Mesendoderm (in vitro differentiated cells): ENCODE measurements at regions not wholly inside any gene's neighbourhood (a gene's known extent, or its start where the extent isn't known, plus 50 kb on each side); places are given as distances from the start of the nearest gene placed in this dataset.
A peak's percentile ranks its signal among the peaks of the same experiment; 100 is the strongest.

ENCODE experiments used
- DNase-seq: peaks from one replicate; pipeline ENCODE4 v3.0.0; 2013
- H2AK5ac ChIP-seq: 2 replicates; pipeline ENCODE4 v1.6.1; 2013; ENCODE audit warnings: low read length, inconsistent platforms
- H2BK120ac ChIP-seq: 2 replicates; pipeline ENCODE4 v1.6.1; 2013; ENCODE audit warnings: low read depth, mild to moderate bottlenecking, low read length, moderate library complexity, mixed read lengths
- H2BK15ac ChIP-seq: replicated peaks from 2 replicates; pipeline ENCODE4 v1.6.1; 2013; ENCODE audit warnings: low read depth, mild to moderate bottlenecking, moderate library complexity
- H2BK5ac ChIP-seq: 2 replicates; pipeline ENCODE4 v1.6.1; 2013; ENCODE audit warnings: low read length, inconsistent platforms
- H3K18ac ChIP-seq: 2 replicates; pipeline ENCODE4 v1.6.1; 2013; ENCODE audit warnings: mild to moderate bottlenecking, low read length, mixed read lengths
- H3K23ac ChIP-seq: one replicate; pipeline ENCODE4 v1.6.1; 2013; ENCODE audit warnings: low read length
- H3K27ac ChIP-seq: 2 replicates; pipeline ENCODE4 v1.5.1; 2013; ENCODE audit warnings: low read depth, mild to moderate bottlenecking, inconsistent platforms, low read length, moderate library complexity
- H3K27me3 ChIP-seq: 2 replicates; pipeline ENCODE4 v1.6.1; 2013; ENCODE audit warnings: low read length, control low read depth, mild to moderate bottlenecking, inconsistent platforms; ENCODE audit not compliant: insufficient read depth, poor library complexity
- H3K36me3 ChIP-seq: 2 replicates; pipeline ENCODE4 v1.6.1; 2013; ENCODE audit warnings: low read length, inconsistent platforms; ENCODE audit not compliant: control insufficient read depth, insufficient read depth
- H3K4ac ChIP-seq: one replicate; pipeline ENCODE4 v1.6.1; 2013; ENCODE audit warnings: low read depth, mild to moderate bottlenecking, low read length, moderate library complexity
- H3K4me1 ChIP-seq: 2 replicates; pipeline ENCODE4 v1.6.1; 2013; ENCODE audit warnings: low read depth, low read length, inconsistent platforms; ENCODE audit not compliant: control insufficient read depth
- H3K4me2 ChIP-seq: 2 replicates; pipeline ENCODE4 v1.6.1; 2013; ENCODE audit warnings: low read length
- H3K4me3 ChIP-seq: 2 replicates; pipeline ENCODE4 v1.5.1; 2013; ENCODE audit warnings: mild to moderate bottlenecking, low read length
- H3K56ac ChIP-seq: one replicate; pipeline ENCODE4 v1.6.1; 2013; ENCODE audit warnings: low read length
- H3K79me1 ChIP-seq: 2 replicates; pipeline ENCODE4 v1.6.1; 2013; ENCODE audit warnings: low read length, inconsistent platforms
- H3K79me2 ChIP-seq: 2 replicates; pipeline ENCODE4 v1.6.1; 2013; ENCODE audit warnings: mild to moderate bottlenecking, low read length; ENCODE audit not compliant: control insufficient read depth, insufficient read depth
- H3K9ac ChIP-seq: 2 replicates; pipeline ENCODE4 v1.6.1; 2013; ENCODE audit warnings: low read length, inconsistent platforms
- H4K5ac ChIP-seq: one replicate; pipeline ENCODE4 v1.6.1; 2013; ENCODE audit warnings: low read length
- H4K8ac ChIP-seq: one replicate; pipeline ENCODE4 v1.6.1; 2013; ENCODE audit warnings: low read depth, mild to moderate bottlenecking, control low read depth, low read length, moderate library complexity
- WGBS: extraction: QIAGEN DNeasy Blood & Tissue Kit; methylation state at CpG from one replicate; pipeline ENCODE4 v1.1.7; 2013; ENCODE audit warnings: low lambda C conversion rate, missing lambda C conversion rate; ENCODE audit not compliant: insufficient coverage; ENCODE audit errors: extremely low coverage; 5-methylcytosine and 5-hydroxymethylcytosine counted together

GRCh38 chr4:43411226-43411625 lies 518.7 kb downstream of the GRXCR1 start:
- H3K36me3 ChIP-seq: no peaks in the 10 kb centered on the region
- no peak overlapping the region for H3K18ac ChIP-seq
- H2AK5ac ChIP-seq: no peak overlapping the region
- H3K4me3 ChIP-seq: no peak overlapping the region
- H2BK120ac ChIP-seq: no peak overlapping the region
- H3K79me1 ChIP-seq: no peaks in the 10 kb centered on the region
- H3K27ac ChIP-seq: no peak overlapping the region
- H3K9ac ChIP-seq: no peak overlapping the region
- no peak overlapping the region for H3K4me2 ChIP-seq
- H3K23ac ChIP-seq: no peak overlapping the region
- H4K5ac ChIP-seq: no peak overlapping the region
- no peaks in the 10 kb centered on the region for H3K79me2 ChIP-seq
- H3K4me1 ChIP-seq: no peaks in the 10 kb centered on the region
- H3K56ac ChIP-seq: no peak overlapping the region
- no peak overlapping the region for H2BK15ac ChIP-seq
- no peak for DNase-seq
- H3K4ac ChIP-seq: no peak overlapping the region
- no peak overlapping the region for H2BK5ac ChIP-seq
- H4K8ac ChIP-seq: no peak overlapping the region
- no peaks in the 10 kb centered on the region for H3K27me3 ChIP-seq

DNA sequence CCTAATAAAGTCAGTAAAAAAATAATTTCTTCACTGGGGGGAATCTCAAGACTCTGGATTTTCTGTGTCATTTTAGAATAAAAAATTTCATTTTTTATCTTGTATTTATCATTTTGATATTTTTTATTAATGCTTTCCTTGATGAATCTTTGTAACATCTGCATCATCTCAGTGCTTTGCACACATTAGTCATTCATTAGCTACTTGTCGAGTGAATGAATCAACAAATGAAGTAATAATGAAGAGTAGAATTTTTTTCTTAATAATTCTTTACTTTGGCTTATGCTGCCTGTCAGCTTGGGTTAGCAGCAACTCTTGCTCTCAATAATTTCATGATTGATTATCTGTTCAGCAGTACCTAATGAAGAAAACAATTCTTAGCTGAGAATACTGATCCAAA lies 530.8 kb downstream of the GRXCR1 start:
- H3K18ac ChIP-seq: no peak overlapping the region
- H2BK5ac ChIP-seq: no peak overlapping the region
- no peaks in the 10 kb centered on the region for H3K4me1 ChIP-seq
- no peak overlapping the region for H4K5ac ChIP-seq
- no peaks in the 10 kb centered on the region for H3K79me2 ChIP-seq
- H3K4ac ChIP-seq: no peak overlapping the region
- H3K27ac ChIP-seq: no peak overlapping the region
- H2AK5ac ChIP-seq: no peak overlapping the region
- no CpG with 5 or more reads among the region's 1 CpG for WGBS
- no peak overlapping the region for H3K4me3 ChIP-seq
- no peaks in the 10 kb centered on the region for H3K27me3 ChIP-seq
- DNase-seq: no peak
- H4K8ac ChIP-seq: no peak overlapping the region
- H2BK120ac ChIP-seq: no peak overlapping the region
- no peaks in the 10 kb centered on the region for H3K36me3 ChIP-seq
- no peak overlapping the region for H3K4me2 ChIP-seq
- H3K9ac ChIP-seq: no peak overlapping the region
- H3K79me1 ChIP-seq: no peaks in the 10 kb centered on the region
- no peak overlapping the region for H2BK15ac ChIP-seq
- no peak overlapping the region for H3K56ac ChIP-seq
- no peak overlapping the region for H3K23ac ChIP-seq

- no peak for DNase-seq
- no peaks in the 10 kb centered on the region for H3K27me3 ChIP-seq
- no peak overlapping the region for H3K23ac ChIP-seq
- H2AK5ac ChIP-seq: no peak overlapping the region
- H3K79me1 ChIP-seq: no peaks in the 10 kb centered on the region
- no peak overlapping the region for H2BK120ac ChIP-seq
- H3K27ac ChIP-seq: no peak overlapping the region
- no peaks in the 10 kb centered on the region for H3K79me2 ChIP-seq
- no peaks in the 10 kb centered on the region for H3K36me3 ChIP-seq
- H2BK15ac ChIP-seq: no peak overlapping the region
- H4K5ac ChIP-seq: no peak overlapping the region
- H3K4me2 ChIP-seq: no peak overlapping the region
- no peak overlapping the region for H3K18ac ChIP-seq
- H3K4me1 ChIP-seq: no peaks in the 10 kb centered on the region
- no peak overlapping the region for H3K4me3 ChIP-seq
- no peak overlapping the region for H3K4ac ChIP-seq
- H2BK5ac ChIP-seq: no peak overlapping the region
- no peak overlapping the region for H3K9ac ChIP-seq
- H4K8ac ChIP-seq: no peak overlapping the region
- H3K56ac ChIP-seq: no peak overlapping the region
- no CpG with 5 or more reads among the region's 1 CpG for WGBS
These were observed 532.7 kb downstream of the GRXCR1 start for GRCh38 chr4:43425206-43425605.

GRCh38 chr4:43435291-43435690 lies 542.8 kb downstream of the GRXCR1 start:
- no peak overlapping the region for H3K23ac ChIP-seq
- H2BK120ac ChIP-seq: no peak overlapping the region
- H2BK5ac ChIP-seq: no peak overlapping the region
- H3K27ac ChIP-seq: no peak overlapping the region
- H2BK15ac ChIP-seq: no peak overlapping the region
- H3K79me1 ChIP-seq: no peaks in the 10 kb centered on the region
- no peak overlapping the region for H3K56ac ChIP-seq
- no peaks in the 10 kb centered on the region for H3K36me3 ChIP-seq
- no peak overlapping the region for H3K18ac ChIP-seq
- H3K9ac ChIP-seq: no peak overlapping the region
- no peaks in the 10 kb centered on the region for H3K4me1 ChIP-seq
- H3K79me2 ChIP-seq: no peaks in the 10 kb centered on the region
- H4K5ac ChIP-seq: no peak overlapping the region
- no peak overlapping the region for H3K4me2 ChIP-seq
- DNase-seq: no peak
- H4K8ac ChIP-seq: no peak overlapping the region
- H3K4me3 ChIP-seq: no peak overlapping the region
- no peaks in the 10 kb centered on the region for H3K27me3 ChIP-seq
- no peak overlapping the region for H2AK5ac ChIP-seq
- no peak overlapping the region for H3K4ac ChIP-seq
- WGBS: no CpG with 5 or more reads among the region's 1 CpG

DNA sequence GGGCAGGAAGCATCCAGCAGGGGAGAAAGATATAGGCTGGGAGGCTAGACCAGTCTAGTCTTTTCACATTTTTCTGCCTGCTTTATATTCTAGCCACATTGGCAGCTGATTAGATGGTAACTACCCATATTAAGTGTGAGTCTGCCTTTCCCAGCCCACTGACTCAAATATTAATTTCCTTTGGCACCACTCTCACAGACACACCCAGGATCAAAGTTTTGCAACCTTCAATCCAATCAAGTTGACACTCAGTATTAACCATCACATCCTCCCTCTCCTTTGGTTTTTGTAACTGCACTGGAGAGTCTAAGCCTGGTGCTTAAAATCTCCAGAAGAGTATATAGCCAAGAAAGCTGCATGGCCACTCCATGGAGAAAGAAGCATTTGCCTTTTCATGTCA lies 560.4 kb downstream of the GRXCR1 start:
- H4K5ac ChIP-seq: no peak overlapping the region
- no peak overlapping the region for H3K27ac ChIP-seq
- no peak overlapping the region for H3K4ac ChIP-seq
- no peak overlapping the region for H2BK15ac ChIP-seq
- no peak overlapping the region for H3K56ac ChIP-seq
- no peak overlapping the region for H3K18ac ChIP-seq
- no peak overlapping the region for H3K4me2 ChIP-seq
- H2BK120ac ChIP-seq: no peak overlapping the region
- H3K36me3 ChIP-seq: no peaks in the 10 kb centered on the region
- H3K9ac ChIP-seq: no peak overlapping the region
- H3K79me2 ChIP-seq: no peaks in the 10 kb centered on the region
- peak; percentile 5 for DNase-seq
- H3K79me1 ChIP-seq: no peaks in the 10 kb centered on the region
- H3K4me3 ChIP-seq: no peak overlapping the region
- no peak overlapping the region for H4K8ac ChIP-seq
- no peak overlapping the region for H3K23ac ChIP-seq
- no peaks in the 10 kb centered on the region for H3K4me1 ChIP-seq
- H2BK5ac ChIP-seq: no peak overlapping the region
- no peaks in the 10 kb centered on the region for H3K27me3 ChIP-seq
- H2AK5ac ChIP-seq: no peak overlapping the region

GRCh38 chr4:43456383-43456782 lies 563.9 kb downstream of the GRXCR1 start:
- no peak overlapping the region for H2BK5ac ChIP-seq
- no peak overlapping the region for H3K4ac ChIP-seq
- no peak overlapping the region for H2BK15ac ChIP-seq
- no peaks in the 10 kb centered on the region for H3K4me1 ChIP-seq
- no CpG with 5 or more reads among the region's 2 CpGs for WGBS
- H3K79me1 ChIP-seq: no peaks in the 10 kb centered on the region
- no peak overlapping the region for H4K5ac ChIP-seq
- no peak overlapping the region for H3K27ac ChIP-seq
- H3K18ac ChIP-seq: no peak overlapping the region
- H3K27me3 ChIP-seq: no peaks in the 10 kb centered on the region
- no peak overlapping the region for H2AK5ac ChIP-seq
- no peak overlapping the region for H3K56ac ChIP-seq
- H3K9ac ChIP-seq: no peak overlapping the region
- H3K79me2 ChIP-seq: no peaks in the 10 kb centered on the region
- no peak overlapping the region for H3K23ac ChIP-seq
- no peak overlapping the region for H4K8ac ChIP-seq
- DNase-seq: no peak
- no peak overlapping the region for H3K4me2 ChIP-seq
- H3K4me3 ChIP-seq: no peak overlapping the region
- H3K36me3 ChIP-seq: no peaks in the 10 kb centered on the region
- no peak overlapping the region for H2BK120ac ChIP-seq
